ENCODE measurements at regions not wholly inside any gene's neighbourhood (a gene's known extent, or its start where the extent isn't known, plus 50 kb on each side); places are given as distances from the start of the nearest gene placed in this dataset.

DNA sequence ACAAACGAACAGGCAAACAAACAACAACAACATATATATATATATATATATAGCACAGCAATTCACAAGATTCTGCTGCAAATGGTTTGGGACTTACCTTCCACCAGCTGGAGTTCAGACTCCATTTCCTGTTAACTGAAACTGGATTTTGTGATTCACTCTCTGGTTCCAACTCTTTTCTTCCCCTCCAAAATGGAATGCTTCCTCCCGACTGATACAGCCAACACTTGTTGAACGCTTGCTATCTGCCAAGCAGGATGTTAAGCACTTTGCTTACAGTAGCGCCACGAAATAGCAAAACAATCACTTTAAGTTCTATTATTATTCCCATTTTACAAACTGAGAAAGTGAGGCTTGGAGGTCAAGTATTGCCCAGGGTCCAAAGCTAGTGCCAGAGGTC lies 116.0 kb upstream of the TMEM132C start:
- Histone ChIP-seq H3K79me2 (ENCODE audit: control insufficient read depth, insufficient read depth, low read length) (no peaks in the 10 kb centered on the region), H3K36me3 (replicated peaks in 1 of 2; ENCODE audit: control extremely low read depth in 1 of 2, control insufficient read depth in 1 of 2, extremely low read depth in 1 of 2, insufficient read depth in 2 of 2, low read length in 1 of 2) (no peaks in the 10 kb centered on the region), H3K9ac (ENCODE audit: low read length) (no peak overlapping the region), H3K4me1 (ENCODE audit: control insufficient read depth in 2 of 2, insufficient read depth in 2 of 2, low read length in 2 of 2) (no peaks in the 10 kb centered on the region), H3K9me3 (ENCODE audit: control extremely low read depth in 1 of 3, control insufficient read depth in 2 of 3, insufficient read depth in 1 of 3, low read length in 2 of 3) (peaks cover 0 to 3% (median 0%) of the 10 kb centered on the region in 3 donors), H2AFZ (ENCODE audit: insufficient read depth, low read depth, low read length, poor library complexity, severe bottlenecking) (no peak overlapping the region), H3K4me2 (replicated peaks; ENCODE audit: low read depth, low read length, poor library complexity, severe bottlenecking) (no peak overlapping the region), H3K27ac (ENCODE audit: low read length in 2 of 2) (no peak overlapping the region), H4K20me1 (ENCODE audit: control insufficient read depth, insufficient read depth, low read length, poor library complexity, severe bottlenecking) (no peaks in the 10 kb centered on the region), H3K27me3 (replicated peaks in 1 of 4; ENCODE audit: control extremely low read depth in 1 of 4, control insufficient read depth in 3 of 4, insufficient read depth in 4 of 4, low read length in 3 of 4) (no peaks in the 10 kb centered on the region), H3K4me3 (ENCODE audit: control extremely low read depth in 1 of 5, extremely low read depth in 1 of 5, insufficient read depth in 1 of 5, low read depth in 2 of 5, low read length in 4 of 5) (no peak overlapping the region)
- no peak overlapping the region for H3K4me3 Mint-ChIP-seq
- DNase-seq (no peak), ATAC-seq (ENCODE audit: low read depth) (no peak)
- no peaks in the 10 kb centered on the region for H3K9me3 Mint-ChIP-seq (ENCODE audit: insufficient read depth)
- WGBS (ENCODE audit: insufficient coverage) = 100% methylated on average over 1 of the region's 5 CpGs
- intact Hi-C loops (cut with micrococcal nuclease) = no loop called here
- no peak overlapping the region for H3K27ac Mint-ChIP-seq
- no peaks in the 10 kb centered on the region for H3K27me3 Mint-ChIP-seq
- TF ChIP-seq EZH2 (IDR thresholded peaks at IDR 0.05; ENCODE audit: borderline replicate concordance, insufficient read depth, low read depth, low read length, poor library complexity, severe bottlenecking) = no peak
- TF ChIP-seq, protein P1, sequence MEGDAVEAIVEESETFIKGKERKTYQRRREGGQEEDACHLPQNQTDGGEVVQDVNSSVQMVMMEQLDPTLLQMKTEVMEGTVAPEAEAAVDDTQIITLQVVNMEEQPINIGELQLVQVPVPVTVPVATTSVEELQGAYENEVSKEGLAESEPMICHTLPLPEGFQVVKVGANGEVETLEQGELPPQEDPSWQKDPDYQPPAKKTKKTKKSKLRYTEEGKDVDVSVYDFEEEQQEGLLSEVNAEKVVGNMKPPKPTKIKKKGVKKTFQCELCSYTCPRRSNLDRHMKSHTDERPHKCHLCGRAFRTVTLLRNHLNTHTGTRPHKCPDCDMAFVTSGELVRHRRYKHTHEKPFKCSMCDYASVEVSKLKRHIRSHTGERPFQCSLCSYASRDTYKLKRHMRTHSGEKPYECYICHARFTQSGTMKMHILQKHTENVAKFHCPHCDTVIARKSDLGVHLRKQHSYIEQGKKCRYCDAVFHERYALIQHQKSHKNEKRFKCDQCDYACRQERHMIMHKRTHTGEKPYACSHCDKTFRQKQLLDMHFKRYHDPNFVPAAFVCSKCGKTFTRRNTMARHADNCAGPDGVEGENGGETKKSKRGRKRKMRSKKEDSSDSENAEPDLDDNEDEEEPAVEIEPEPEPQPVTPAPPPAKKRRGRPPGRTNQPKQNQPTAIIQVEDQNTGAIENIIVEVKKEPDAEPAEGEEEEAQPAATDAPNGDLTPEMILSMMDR (IDR thresholded peaks at IDR 0.05) = no peak
- CTCF ChIA-PET = no interaction called here
- POLR2A ChIA-PET = no interaction called here
- no peaks in the 10 kb centered on the region for H3K4me1 Mint-ChIP-seq

DNA sequence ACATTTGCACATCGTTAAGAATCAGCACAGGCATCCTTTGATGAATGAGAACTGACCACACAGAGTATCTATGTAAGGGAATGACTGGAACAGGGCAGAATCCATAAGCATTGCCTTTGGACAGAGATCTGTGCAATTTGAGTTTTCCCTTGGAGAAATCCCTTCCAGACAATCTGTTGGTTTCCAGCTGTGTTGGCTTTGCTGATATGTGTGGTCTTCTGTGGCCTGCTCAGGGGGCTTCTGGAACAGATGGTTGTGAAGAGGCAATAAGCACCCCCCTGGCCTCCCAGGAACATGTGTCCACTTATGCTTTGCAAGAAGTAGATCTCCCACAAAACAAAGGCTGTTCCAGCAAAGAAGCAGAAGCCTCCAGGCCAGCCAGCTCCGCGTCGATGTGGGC lies 111.4 kb upstream of the TMEM132C start:
- Histone ChIP-seq H2AFZ (ENCODE audit: insufficient read depth, low read depth, low read length, poor library complexity, severe bottlenecking) (no peak overlapping the region), H3K9me3 (ENCODE audit: control extremely low read depth in 1 of 3, control insufficient read depth in 2 of 3, insufficient read depth in 1 of 3, low read length in 2 of 3) (peaks cover 0 to 3% (median 0%) of the 10 kb centered on the region in 3 donors), H3K4me1 (ENCODE audit: control insufficient read depth in 2 of 2, insufficient read depth in 2 of 2, low read length in 2 of 2) (no peaks in the 10 kb centered on the region), H3K27ac (ENCODE audit: low read length in 2 of 2) (no peak overlapping the region), H3K9ac (ENCODE audit: low read length) (no peak overlapping the region), H4K20me1 (ENCODE audit: control insufficient read depth, insufficient read depth, low read length, poor library complexity, severe bottlenecking) (no peaks in the 10 kb centered on the region), H3K27me3 (replicated peaks in 1 of 4; ENCODE audit: control extremely low read depth in 1 of 4, control insufficient read depth in 3 of 4, insufficient read depth in 4 of 4, low read length in 3 of 4) (no peaks in the 10 kb centered on the region), H3K36me3 (replicated peaks in 1 of 2; ENCODE audit: control extremely low read depth in 1 of 2, control insufficient read depth in 1 of 2, extremely low read depth in 1 of 2, insufficient read depth in 2 of 2, low read length in 1 of 2) (no peaks in the 10 kb centered on the region), H3K79me2 (ENCODE audit: control insufficient read depth, insufficient read depth, low read length) (no peaks in the 10 kb centered on the region), H3K4me3 (ENCODE audit: control extremely low read depth in 1 of 5, extremely low read depth in 1 of 5, insufficient read depth in 1 of 5, low read depth in 2 of 5, low read length in 4 of 5) (no peak overlapping the region), H3K4me2 (replicated peaks; ENCODE audit: low read depth, low read length, poor library complexity, severe bottlenecking) (no peak overlapping the region)
- CTCF ChIA-PET = no interaction called here
- Mint-ChIP-seq H3K27me3 (no peaks in the 10 kb centered on the region), H3K27ac (no peak overlapping the region), H3K4me3 (no peak overlapping the region), H3K9me3 (ENCODE audit: insufficient read depth) (peaks cover 2% of the 10 kb centered on the region), H3K4me1 (no peaks in the 10 kb centered on the region)
- WGBS (ENCODE audit: insufficient coverage) = 83% methylated on average over 3 of the region's 4 CpGs
- ATAC-seq (ENCODE audit: low read depth) = no peak
- DNase-seq = no peak
- POLR2A ChIA-PET = no interaction called here
- intact Hi-C loops (cut with micrococcal nuclease) = no loop called here
- TF ChIP-seq, protein P1 (IDR thresholded peaks at IDR 0.05) = no peak
- TF ChIP-seq EZH2 (IDR thresholded peaks at IDR 0.05; ENCODE audit: borderline replicate concordance, insufficient read depth, low read depth, low read length, poor library complexity, severe bottlenecking) = no peak

Data from B cell (primary cell).